T-helper 1 cell treated with Interleukin-12 subunit alpha and Interleukin-12 subunit beta and Interleukin-4 antibody, amounts not matched to agents 30 μg/mL and 1 μg/mL, for 36 hours (primary cell): ENCODE measurements at regions not wholly inside any gene's neighbourhood (a gene's known extent, or its start where the extent isn't known, plus 50 kb on each side); places are given as distances from the start of the nearest gene placed in this dataset.

Experiments
- H3K27ac Mint-ChIP-seq: one replicate; pipeline ENCODE4 v1.8.0; 2021; ENCODE audit warnings: mild to moderate bottlenecking, mixed read lengths
- H3K27me3 Mint-ChIP-seq: one replicate; pipeline ENCODE4 v1.8.0; 2021; ENCODE audit warnings: low read depth, mixed read lengths
- H3K36me3 Mint-ChIP-seq: one replicate; pipeline ENCODE4 v1.8.0; 2021; ENCODE audit warnings: low read depth, mixed read lengths
- H3K4me1 Mint-ChIP-seq: one replicate; pipeline ENCODE4 v1.8.0; 2021; ENCODE audit warnings: low read depth, mixed read lengths
- H3K4me3 Mint-ChIP-seq: one replicate; pipeline ENCODE4 v1.8.0; 2021; ENCODE audit warnings: mild to moderate bottlenecking, moderate library complexity, mixed read lengths
- H3K9me3 Mint-ChIP-seq: one replicate; pipeline ENCODE4 v1.8.0; 2021; ENCODE audit warnings: mixed read lengths

DNA sequence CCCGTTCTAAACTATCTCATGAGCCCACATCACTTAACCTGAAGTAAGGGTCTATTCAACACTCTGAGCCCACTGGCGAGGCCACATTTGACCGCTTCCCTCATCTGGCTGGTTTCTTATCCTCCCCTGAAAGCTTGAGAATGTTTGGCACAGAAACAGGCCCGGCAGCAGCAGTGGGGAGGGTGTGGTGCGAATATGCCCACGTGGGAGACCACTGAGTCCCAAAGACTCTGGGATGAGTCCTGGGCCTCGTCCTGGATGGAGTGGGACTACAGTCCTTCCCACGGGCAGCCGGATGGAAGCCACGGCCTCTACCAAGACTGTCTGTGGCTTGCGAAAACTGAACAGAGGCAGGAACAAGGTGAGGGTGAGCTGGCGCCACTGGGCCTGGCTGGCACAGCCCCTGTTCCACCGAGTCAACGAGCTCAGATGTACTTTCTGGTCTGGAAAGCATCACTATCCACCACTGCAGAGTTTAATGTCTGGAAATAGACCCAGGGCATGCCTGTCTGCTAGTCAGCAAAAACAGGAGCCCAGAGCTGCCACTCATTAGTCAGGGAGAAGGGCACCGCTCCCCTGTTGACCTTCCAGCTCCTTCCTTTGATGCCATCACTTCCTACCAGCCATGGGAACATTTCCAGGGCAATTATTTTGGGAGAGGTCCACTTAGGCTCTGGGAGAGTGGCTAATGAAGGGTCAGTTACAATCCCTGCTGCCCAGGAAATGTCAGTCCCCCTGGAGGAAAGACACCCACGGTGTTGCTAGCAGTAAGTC, 386.6 kb downstream of the MATN1 start:
- Mint-ChIP-seq H3K4me3 (no peak overlapping the region), H3K4me1 (no peaks in the 10 kb centered on the region), H3K36me3 (no peaks in the 10 kb centered on the region), H3K27ac (no peak overlapping the region), H3K9me3 (no peaks in the 10 kb centered on the region), H3K27me3 (no peaks in the 10 kb centered on the region)

GRCh38 chr1:30335997-30336390, 387.4 kb downstream of the MATN1 start:
- no peak overlapping the region for H3K27ac Mint-ChIP-seq
- H3K36me3 Mint-ChIP-seq: no peaks in the 10 kb centered on the region
- no peak overlapping the region for H3K4me3 Mint-ChIP-seq
- H3K4me1 Mint-ChIP-seq: no peaks in the 10 kb centered on the region
- no peaks in the 10 kb centered on the region for H3K27me3 Mint-ChIP-seq
- no peaks in the 10 kb centered on the region for H3K9me3 Mint-ChIP-seq

GRCh38 chr1:30335389-30335996, 387.9 kb downstream of the MATN1 start:
- H3K4me1 Mint-ChIP-seq: no peaks in the 10 kb centered on the region
- no peaks in the 10 kb centered on the region for H3K9me3 Mint-ChIP-seq
- H3K27ac Mint-ChIP-seq: no peak overlapping the region
- H3K4me3 Mint-ChIP-seq: no peak overlapping the region
- H3K27me3 Mint-ChIP-seq: no peaks in the 10 kb centered on the region
- no peaks in the 10 kb centered on the region for H3K36me3 Mint-ChIP-seq

DNA sequence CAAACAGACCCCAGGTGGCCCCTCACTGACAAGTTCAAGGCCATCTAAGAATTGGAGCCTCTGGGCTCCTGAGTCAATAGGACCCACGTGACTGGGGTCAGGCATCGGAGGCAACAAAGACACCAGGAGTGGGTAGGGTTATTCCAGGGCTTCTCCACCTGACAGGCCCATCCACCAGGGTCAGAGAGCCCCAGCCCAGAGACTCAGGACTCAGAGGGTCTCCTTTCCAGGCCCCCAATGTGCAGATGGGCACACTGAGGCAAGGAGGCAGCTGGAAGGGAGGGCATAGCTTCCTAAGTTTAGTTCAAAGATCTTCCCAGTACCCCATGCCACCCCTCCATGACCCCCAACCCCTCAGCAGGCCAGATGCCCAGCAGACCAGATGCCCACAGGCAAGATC, 388.6 kb downstream of the MATN1 start:
- no peak overlapping the region for H3K4me3 Mint-ChIP-seq
- no peaks in the 10 kb centered on the region for H3K4me1 Mint-ChIP-seq
- no peaks in the 10 kb centered on the region for H3K36me3 Mint-ChIP-seq
- H3K27ac Mint-ChIP-seq: no peak overlapping the region
- no peaks in the 10 kb centered on the region for H3K27me3 Mint-ChIP-seq
- H3K9me3 Mint-ChIP-seq: no peaks in the 10 kb centered on the region

- no peaks in the 10 kb centered on the region for H3K27me3 Mint-ChIP-seq
- no peaks in the 10 kb centered on the region for H3K4me1 Mint-ChIP-seq
- no peaks in the 10 kb centered on the region for H3K36me3 Mint-ChIP-seq
- no peaks in the 10 kb centered on the region for H3K9me3 Mint-ChIP-seq
- H3K4me3 Mint-ChIP-seq: no peak overlapping the region
- H3K27ac Mint-ChIP-seq: no peak overlapping the region
Observed at GRCh38 chr1:30332116-30333094, 391.0 kb downstream of the MATN1 start.

- Mint-ChIP-seq H3K4me3 (no peak overlapping the region), H3K9me3 (no peaks in the 10 kb centered on the region), H3K27me3 (no peaks in the 10 kb centered on the region), H3K4me1 (no peaks in the 10 kb centered on the region), H3K27ac (no peak overlapping the region), H3K36me3 (no peaks in the 10 kb centered on the region)
Observed at GRCh38 chr1:30331415-30332065, 391.8 kb downstream of the MATN1 start.

GRCh38 chr1:30330644-30331043, 392.7 kb downstream of the MATN1 start:
- Mint-ChIP-seq H3K36me3 (no peaks in the 10 kb centered on the region), H3K9me3 (no peaks in the 10 kb centered on the region), H3K4me3 (no peak overlapping the region), H3K27me3 (no peaks in the 10 kb centered on the region), H3K4me1 (no peaks in the 10 kb centered on the region), H3K27ac (no peak overlapping the region)

DNA sequence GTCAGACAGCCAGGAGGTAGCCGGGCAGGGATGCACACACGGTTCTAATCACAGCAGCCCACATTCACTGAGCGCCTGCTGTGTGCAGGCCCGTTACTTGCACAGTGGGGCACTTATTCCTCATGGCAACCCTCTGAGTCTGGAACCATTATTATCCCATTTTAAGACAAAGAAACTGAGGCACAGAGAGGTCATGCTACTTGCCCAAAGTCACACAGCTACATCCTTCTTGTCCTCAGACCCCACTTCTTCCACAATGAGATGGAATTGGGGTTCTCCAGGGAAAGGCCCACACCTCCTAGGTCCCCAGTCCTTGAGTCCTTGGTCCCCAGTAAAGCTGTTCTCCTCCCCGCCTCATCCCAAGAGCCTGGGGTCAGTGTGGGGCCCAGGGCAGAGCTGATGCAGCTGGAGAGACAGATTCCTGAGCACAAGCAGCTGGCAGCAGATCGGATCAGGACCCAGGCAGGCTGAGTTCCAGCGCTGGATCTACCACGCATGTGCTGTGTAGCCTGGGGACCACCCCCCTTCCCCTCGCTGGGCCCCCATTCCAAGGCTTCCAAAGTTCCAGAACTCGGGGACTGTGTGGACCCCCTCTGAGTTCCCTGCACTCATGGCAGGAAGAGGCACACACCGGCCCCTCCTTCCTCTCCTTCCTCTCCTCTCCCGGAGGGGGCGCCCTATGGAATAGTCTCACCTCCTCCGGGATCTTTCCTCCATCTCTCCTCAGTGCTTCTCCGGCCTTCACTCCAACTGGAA, 393.4 kb downstream of the MATN1 start:
- Mint-ChIP-seq H3K36me3 (no peaks in the 10 kb centered on the region), H3K27ac (no peak overlapping the region), H3K4me1 (no peaks in the 10 kb centered on the region), H3K27me3 (no peaks in the 10 kb centered on the region), H3K9me3 (no peaks in the 10 kb centered on the region), H3K4me3 (no peak overlapping the region)

DNA sequence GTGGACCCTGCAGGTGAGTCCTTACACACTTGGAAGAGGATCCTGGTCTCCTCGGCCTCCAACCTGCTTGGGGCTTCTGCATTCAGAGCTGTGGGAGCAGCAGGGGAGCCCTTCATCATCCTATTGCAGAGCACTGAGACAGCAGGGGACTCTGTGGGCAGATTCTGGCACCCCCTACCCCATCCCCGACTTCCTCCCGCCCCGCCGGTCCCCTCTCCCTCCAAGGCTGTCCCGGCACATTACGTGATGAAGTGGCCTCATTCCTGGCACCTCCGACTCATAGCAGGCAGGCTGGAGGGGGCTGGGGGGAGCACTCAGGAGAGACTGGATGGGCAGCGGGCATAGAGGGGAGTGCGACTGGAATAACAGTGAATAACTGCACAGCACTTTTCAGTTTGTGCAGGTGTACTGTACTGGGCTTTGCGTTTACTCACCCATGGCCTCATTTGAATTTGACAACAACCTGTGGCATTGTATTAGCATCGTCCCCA, 394.1 kb downstream of the MATN1 start:
- Mint-ChIP-seq H3K4me3 (no peak overlapping the region), H3K9me3 (no peaks in the 10 kb centered on the region), H3K36me3 (no peaks in the 10 kb centered on the region), H3K4me1 (no peaks in the 10 kb centered on the region), H3K27ac (no peak overlapping the region), H3K27me3 (no peaks in the 10 kb centered on the region)

GRCh38 chr1:30328401-30329262, 394.8 kb downstream of the MATN1 start:
- H3K9me3 Mint-ChIP-seq: no peaks in the 10 kb centered on the region
- no peaks in the 10 kb centered on the region for H3K27me3 Mint-ChIP-seq
- H3K36me3 Mint-ChIP-seq: no peaks in the 10 kb centered on the region
- no peaks in the 10 kb centered on the region for H3K4me1 Mint-ChIP-seq
- H3K27ac Mint-ChIP-seq: no peak overlapping the region
- H3K4me3 Mint-ChIP-seq: no peak overlapping the region

- Mint-ChIP-seq H3K27me3 (no peaks in the 10 kb centered on the region), H3K9me3 (no peaks in the 10 kb centered on the region)
Observed at GRCh38 chr1:30328100-30328370, 395.4 kb downstream of the MATN1 start.

DNA sequence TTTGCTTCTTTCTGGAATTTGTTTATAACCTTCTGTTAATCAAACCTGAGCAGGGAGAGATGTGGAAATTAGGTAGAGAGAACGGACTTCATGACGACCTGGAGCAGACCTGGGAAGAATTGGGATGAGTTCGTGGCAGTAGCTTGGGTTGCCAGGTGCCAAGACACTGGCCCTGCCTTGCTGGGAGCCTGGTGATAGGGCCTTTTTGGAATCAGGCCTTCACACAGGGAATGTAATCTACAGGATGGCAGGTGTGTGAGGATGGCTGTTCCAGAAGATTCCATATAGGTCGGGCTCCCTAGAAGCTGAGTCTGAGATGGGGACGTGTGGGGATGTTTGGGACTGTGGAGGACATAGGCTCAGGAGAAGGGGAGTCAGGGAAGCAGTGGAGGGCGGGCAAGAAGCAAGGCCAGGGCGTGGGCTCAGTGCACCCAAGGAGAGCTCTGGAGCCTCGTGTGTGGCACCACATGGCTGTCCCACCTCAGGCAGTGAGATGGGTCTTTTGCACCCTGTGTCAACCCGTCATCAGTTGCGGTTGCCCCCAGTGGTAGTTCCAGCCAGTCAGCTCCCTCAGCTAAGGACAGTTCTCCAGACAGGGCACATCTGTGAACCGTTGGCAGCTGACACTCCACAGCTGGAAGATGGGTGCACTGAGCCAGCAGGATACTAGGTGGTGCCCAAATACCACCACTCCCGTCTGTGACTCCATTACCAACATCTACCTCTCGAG, 395.9 kb downstream of the MATN1 start:
- H3K9me3 Mint-ChIP-seq: no peaks in the 10 kb centered on the region
- no peak overlapping the region for H3K4me3 Mint-ChIP-seq
- no peaks in the 10 kb centered on the region for H3K36me3 Mint-ChIP-seq
- H3K27ac Mint-ChIP-seq: no peak overlapping the region
- no peaks in the 10 kb centered on the region for H3K4me1 Mint-ChIP-seq
- H3K27me3 Mint-ChIP-seq: no peaks in the 10 kb centered on the region

More at GRCh38 chr1:30328100-30328370, 395.4 kb downstream of the MATN1 start:
- Mint-ChIP-seq H3K4me3 (no peak overlapping the region), H3K36me3 (no peaks in the 10 kb centered on the region), H3K27ac (no peak overlapping the region), H3K4me1 (no peaks in the 10 kb centered on the region)

DNA sequence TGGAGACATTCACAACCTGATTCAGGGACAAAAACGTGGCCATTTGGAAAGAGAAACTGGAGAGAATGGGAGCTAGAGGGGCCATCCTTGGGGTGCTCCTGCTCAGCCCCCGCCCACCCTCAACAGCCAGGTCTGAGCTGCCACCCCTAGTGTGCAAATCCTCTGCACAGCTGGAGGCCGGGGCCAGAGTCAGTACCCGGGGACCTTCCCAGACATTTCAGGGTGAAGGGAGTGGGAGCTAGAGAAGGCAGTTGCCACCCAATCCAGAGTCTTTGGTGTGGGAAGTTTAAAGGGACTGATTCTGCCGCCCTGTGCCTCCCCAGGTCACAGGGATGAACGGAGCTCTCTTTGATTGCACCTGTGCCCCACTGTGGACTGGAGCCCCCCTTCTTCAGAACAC, 397.4 kb downstream of the MATN1 start:
- Mint-ChIP-seq H3K27me3 (no peaks in the 10 kb centered on the region), H3K36me3 (no peaks in the 10 kb centered on the region), H3K9me3 (no peaks in the 10 kb centered on the region), H3K4me1 (no peaks in the 10 kb centered on the region), H3K27ac (no peak overlapping the region), H3K4me3 (no peak overlapping the region)
